ENCODE measurements at regions not wholly inside any gene's neighbourhood (a gene's known extent, or its start where the extent isn't known, plus 50 kb on each side); places are given as distances from the start of the nearest gene placed in this dataset.
"Not testable (repeated sequence)": the region's sequence is repeated elsewhere in the genome, so short reads cannot be mapped to it uniquely, and the experiment has no call there.

DNA sequence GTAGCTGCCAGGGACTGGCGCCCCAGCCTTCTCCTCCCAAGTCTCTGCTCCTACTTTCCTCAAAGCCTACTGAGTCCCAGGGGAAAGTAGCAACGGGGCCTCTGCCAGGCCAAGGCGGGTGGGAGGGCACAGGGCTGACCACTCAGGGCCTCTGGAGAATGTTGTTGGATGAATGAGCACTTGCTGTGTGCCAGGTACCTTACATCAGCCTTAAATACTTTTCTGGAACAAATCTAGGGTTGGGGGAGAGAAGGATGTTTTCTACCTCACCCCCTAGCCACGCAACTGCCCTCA, 119.3 kb upstream of the ZBTB40 start:
- DNase-seq (ENCODE audit: low spot score): no peak

DNA sequence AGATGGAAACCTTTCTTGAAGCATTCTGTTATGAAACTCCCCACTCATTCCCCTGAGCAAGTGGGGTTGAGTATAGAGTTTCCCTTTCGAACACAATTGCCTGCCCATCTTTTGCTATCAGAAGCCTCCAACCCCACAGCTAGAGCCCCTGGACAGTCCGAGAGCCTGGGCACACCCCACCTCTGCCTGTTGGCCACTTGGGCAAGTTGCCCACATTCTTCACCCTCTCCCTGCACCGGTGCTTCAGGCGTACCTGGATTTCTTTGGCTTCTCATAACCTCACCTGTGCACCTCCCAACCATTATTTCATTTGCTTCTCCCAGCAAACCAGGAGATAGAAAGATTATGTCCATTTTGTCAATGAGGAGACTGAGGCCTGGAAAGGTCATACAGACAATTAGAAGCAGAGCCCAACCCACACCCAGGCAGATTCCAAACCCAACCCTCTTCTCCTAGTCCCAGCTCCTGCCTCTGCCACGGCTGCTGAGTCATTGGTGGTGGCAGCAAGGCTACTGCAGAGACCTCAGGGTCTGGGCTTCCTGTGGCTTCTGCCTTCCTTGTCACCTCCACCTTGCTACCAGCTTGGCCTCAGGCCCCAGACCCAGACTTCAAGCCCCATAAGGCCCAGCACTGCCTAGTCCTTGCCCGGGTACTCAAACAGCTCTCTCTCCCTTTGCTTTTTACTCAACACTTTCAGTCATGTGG, 118.7 kb upstream of the ZBTB40 start:
- DNase-seq (ENCODE audit: low spot score): no peak

DNA sequence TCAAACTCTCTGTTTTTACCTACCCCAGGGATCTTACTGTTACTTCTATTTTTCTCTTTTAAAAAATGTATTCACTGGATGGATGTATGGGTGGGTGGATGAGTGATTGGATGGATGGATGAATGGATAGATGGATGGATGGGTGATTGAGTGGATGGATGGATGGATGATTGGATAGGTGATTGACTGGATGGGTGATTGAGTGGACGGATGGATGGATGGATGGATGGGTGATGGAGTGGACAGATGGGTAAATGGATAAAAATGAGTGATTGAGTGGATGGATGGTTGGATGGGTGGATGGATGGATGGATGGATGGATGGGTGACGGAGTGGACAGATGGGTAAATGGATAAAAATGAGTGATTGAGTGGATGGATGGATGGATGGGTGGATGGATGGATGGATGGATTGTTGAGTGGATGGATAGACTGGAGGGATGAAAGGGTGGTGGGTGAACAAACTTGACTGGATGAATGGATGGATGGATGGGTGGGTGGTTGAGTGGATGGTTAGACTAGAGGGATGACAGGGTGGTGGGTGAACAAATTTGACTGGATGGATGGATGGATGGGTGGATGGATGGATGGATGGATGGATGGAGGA, 118.0 kb upstream of the ZBTB40 start:
- DNase-seq (ENCODE audit: low spot score): no peak

DNA sequence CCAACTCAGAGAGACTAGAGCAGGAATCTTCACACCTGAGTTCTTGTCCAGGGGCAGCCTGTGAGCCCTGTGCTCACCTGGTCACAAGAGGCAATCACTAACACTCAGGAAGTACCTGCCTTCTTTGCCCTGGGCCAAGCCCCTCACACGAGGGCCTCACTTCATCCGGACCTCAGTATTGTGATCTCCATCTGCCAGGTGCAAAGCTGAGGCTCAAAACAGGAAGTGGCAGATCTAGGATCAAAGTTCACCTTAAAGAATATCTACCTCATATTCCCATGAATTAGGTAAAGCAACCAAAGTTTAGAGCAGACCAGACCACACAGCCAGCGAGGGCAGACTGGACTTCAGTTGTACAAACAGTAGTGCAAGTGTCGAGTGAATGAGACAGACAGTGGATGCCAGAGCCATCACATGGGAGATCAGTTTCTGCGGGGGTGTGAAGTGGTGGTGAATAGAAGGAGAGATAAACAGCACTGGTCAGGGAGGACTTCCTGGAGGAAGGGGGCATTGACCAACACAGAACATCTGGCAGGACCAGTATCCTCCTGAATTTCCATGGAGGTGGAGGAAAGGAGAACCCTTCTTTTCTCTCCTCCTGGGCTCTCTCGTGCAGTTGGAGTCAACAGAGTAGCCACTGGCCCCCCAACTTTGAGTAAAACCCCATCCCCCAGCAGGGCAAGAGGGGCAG, 116.6 kb upstream of the ZBTB40 start:
- no peak for DNase-seq (ENCODE audit: low spot score)

DNA sequence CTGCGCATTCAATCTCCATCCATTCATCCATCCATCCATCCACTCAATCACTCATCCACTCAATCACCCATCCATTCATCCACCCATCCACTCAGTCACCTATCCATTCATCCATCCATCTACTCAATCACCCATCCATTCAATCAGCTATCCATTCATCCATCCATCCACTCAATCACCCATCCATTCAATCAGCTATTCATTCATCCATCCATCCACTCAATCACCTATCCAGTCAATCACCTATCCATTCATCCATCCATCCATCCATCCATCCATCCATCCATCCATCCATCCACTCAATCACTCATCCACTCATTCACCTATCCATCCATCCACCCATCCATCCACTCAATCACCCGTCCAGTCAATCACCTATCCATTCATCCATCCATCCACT, 115.4 kb upstream of the ZBTB40 start:
- DNase-seq (ENCODE audit: low spot score): not testable (repeated sequence)

DNA sequence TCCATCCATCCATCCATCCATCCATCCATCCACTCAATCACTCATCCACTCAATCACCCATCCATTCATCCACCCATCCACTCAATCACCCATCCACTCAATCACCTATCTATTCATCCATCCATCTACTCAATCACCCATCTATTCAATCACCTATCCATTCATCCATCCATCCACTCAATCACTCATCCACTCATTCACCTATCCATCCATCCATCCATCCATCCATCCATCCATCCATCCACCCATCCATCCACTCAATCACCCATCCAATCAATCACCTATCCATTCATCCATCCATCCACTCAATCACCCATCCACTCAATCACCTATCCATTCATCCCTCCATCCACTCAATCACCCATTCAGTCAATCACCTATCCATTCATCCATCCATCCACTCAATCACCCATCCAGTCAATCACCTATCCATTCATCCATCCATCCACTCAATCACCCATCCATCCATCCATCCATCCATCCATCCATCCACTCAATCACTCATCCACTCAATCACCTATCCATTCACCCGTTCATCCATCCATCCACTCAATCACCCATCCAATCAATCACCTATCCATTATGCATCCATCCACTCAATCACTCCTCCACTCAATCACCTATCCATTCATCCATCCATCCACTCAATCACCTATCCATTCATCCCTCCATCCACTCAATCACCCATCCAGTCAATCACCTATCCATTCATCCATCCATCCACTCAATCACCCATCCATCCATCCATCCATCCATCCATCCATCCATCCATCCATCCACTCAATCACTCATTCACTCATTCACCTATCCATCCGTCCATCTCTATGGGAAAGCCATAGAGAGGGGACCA, 114.7 kb upstream of the ZBTB40 start:
- DNase-seq (ENCODE audit: low spot score): not testable (repeated sequence)

DNA sequence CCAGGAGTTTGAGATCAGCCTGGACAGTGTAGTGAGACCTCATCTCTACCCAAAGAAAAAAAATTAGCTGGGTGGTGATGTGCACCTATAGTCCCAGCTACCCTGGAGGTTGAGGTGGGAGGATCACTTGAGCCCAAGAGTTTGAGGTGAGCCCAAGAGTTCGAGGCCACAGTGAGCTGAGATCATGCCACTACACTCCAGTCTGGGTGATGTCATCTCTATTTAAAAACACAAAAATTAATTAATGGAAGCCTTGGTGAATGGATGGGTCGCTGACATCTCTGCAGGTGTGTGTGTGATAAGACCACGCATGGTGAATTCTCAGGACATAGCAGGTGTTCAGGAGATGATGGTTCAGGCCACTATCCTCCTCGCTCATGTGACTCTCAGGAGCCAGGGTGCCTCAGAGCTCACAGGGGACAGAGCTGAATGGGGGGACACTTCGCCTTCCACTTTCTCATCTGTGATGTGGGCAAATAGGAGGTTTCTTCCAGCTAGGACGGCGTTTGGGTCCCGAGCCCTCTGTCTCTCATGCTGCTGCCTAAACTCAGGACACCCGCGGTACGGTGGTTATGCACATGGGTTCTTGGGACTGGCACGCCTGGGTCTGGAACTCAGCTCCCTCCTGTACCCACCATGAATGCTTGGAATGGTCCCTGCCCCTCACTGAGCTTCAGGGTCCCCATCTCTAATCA, 113.4 kb upstream of the ZBTB40 start:
- no peak for DNase-seq (ENCODE audit: low spot score)

DNA sequence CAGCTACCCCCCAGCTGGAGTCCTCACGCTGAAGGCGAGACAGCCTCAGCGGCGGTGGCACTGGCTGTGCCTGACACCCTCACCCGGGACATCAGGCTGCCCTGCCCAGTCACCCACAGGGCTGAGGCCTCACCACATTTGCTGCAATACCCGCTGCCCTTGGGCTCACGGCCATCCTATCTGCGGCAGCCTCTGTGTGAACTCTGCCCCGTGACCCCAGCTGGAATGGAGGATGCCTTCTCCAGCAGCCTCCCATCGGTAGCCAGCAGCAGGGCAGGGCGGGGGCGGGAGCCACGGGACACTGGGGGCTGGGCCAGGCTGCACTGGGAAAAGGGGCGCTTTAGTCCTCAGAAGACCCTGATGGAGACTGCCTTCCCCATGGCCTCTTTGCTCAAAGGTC, 112.4 kb upstream of the ZBTB40 start:
- no peak for DNase-seq (ENCODE audit: low spot score)

DNA sequence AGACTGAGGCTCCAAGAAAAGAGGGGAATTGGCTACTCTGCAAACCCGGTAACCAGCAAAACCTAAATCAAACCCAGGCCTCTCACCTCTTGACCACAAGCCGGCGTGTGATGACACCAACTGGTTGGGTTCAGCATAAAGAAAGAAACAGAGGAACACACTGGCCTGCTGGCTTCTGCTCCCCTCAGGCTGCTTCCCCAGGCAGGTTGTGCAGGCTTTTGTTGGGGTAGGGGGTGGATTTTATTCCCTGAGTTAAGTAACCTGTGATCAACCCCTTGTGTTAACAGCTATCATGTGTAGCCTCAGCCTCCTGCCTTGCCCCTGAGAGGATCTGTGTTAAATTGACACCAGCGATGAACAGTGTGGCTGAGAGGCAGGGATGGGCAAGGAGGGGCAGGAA, 111.6 kb upstream of the ZBTB40 start:
- no peak for DNase-seq (ENCODE audit: low spot score)

DNA sequence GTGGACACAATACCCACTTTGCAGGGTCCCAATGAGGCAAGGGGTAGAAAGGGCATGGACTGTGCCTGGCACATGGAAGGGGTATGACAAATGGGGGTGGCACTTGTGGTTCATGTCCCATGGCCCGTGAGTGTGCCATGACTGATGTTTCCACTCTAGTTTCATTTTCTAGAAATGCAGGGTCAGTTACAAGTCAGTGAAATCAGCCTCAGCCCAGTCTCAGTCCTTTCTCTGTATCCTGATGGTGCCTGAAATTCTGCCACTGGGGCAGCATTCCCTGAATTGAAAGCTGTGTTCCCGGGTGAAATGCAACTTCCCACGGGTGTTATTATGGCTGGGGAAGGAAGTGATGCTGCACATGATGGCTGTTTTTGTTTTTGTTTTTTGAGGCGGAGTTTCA, 110.8 kb upstream of the ZBTB40 start:
- DNase-seq (ENCODE audit: low spot score): no peak

DNA sequence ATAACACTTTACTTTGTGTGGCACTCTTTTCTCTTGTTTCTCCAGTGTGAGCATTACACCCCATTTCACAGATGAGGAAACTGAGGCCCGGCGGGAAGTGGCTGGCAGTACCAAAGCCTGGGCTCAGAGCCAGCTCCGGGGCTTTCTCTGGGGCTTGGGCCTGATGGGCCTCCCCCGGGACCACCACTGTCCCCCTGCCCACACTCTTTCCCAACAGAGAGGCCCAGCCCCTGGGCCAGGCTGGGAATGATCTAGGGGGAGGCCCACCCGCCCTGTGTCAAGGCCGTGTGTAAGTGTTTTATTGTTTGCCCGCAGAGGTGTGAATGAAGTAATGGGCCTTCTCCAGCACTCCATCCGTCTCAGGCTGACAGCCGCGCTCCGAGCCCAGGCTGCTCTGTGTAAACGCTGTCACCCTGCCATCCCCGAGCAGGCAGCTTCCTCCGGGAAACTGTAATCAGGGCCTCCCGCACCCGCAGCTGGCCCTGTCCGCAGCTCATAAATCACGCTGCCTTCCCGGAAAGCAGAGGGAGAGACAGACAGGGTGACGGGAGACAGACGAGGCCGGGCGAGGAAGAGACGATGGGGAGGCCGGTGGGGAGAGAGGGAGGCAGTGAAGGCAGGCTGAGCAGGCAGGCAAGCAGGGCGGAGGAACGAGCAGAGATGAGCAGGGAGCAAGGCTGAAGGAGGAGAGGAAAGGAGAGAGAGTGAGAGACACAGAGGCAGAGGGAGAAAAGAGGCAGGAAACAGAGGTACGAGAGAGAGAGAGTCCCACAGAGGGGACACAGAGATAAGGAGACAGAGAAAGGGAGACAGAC, 109.7 kb upstream of the ZBTB40 start:
- DNase-seq (ENCODE audit: low spot score): no peak

DNA sequence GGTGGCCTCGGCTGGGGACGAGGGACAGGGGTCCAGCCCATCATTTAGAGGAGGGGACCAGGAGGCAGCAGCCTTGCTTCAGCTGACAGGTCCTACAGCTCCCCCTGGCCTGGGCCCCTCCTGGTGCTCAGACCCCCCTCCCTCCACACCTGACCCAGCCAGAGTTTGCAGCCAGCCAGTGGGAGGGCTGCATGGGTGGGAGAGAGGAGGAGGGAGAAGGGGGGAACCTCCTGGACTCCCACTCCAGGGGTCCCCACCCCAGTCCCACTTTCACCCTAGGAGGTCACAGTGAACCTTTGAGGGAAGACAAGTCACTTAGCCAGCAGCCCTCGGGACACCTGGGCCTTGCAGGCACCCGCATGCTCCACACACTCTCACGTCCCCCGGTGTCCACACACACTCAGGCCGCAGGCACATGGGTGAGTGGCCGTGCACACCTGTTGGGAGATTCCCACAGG, 108.9 kb upstream of the ZBTB40 start:
- DNase-seq (ENCODE audit: low spot score): no peak

DNA sequence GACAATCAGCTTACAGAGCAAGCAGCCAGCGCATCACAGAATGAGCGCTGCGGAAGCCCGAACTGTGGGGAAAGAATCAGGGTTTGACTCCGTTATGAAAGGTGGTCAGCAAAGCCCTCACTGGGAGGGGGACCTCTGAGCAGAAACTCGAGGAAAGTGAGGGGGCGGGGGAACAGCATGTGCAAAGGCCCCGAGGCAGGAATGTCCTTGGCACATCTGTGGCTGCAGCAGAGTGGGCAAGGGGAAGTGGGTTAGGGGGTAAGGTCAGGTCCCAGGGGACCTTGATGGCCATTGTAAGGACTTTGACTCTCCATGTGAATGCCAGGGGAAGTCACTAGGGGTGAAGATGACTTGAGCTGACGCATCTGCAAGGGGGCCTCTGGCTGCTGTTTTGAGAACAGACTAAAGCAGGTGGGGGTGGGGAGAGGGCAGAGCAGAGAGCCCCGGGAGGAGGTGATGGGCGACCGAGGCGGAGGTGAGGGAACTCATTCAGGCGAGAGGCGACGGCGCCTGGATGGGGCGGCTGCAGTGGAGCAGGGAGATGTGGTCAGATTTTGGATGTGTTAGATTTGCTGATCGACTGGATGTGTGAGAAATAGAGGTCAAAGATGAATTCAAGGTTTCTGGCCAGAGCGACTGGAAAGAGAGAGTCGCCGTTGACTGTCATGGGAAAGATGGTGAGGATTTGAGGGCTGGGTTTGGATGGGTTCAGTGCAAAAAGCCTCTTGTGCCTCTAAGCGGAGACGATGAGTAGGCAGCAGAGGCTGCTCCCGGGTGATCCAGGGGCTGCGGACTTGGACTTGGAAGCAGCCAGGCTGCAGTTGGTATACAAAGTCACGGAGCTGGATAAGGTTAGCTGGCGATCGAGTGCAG, 108.0 kb upstream of the ZBTB40 start:
- no peak for DNase-seq (ENCODE audit: low spot score)

DNA sequence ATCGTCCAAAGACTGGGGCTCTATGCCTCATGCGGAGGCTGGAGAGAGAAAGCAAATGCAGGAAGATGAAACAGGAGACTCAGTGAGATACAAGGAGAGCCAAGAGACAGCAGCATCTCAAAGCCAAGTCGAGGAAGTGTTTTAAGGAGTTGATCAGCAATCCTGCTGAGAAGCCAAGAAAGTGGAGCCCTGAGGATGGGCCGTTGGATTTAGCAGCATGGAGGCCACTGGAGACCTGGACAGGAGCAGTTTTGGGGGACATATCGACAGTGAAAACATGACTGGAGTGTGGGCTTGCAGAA, 107.4 kb upstream of the ZBTB40 start:
- DNase-seq (ENCODE audit: low spot score): no peak

DNA sequence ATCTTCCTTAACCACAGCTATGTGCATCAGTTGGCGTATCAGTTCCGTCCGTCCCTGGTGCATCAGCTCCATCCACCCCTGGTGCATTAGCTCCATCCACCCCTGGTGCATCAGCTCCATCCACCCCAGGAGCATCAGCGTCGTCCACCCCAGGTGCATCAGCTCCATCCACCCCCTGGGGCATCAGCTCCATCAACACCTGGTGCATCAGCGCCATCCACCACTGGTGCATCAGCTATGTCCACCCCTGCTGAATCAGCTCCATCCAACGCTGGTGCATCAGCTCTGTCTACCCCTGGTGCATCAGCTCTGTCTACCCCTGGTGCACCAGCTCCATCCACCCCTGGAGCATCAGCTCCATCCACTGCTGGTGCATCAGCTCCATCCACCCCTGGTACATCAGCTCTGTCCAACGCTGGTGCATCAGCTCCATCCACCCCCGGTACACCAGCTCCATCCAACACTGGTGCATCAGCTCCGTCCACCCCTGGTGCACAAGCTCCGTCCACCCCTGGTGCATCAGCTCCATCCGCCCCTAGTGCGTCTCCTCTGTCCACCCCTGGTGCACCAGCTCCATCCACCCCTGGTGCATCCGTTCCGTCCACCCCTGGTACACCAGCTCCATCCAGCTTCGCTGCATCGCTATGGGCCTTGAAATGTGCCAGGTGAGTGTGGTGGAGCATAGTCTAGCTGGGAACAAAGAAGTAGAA, 106.6 kb upstream of the ZBTB40 start:
- DNase-seq (ENCODE audit: low spot score): no peak

DNA sequence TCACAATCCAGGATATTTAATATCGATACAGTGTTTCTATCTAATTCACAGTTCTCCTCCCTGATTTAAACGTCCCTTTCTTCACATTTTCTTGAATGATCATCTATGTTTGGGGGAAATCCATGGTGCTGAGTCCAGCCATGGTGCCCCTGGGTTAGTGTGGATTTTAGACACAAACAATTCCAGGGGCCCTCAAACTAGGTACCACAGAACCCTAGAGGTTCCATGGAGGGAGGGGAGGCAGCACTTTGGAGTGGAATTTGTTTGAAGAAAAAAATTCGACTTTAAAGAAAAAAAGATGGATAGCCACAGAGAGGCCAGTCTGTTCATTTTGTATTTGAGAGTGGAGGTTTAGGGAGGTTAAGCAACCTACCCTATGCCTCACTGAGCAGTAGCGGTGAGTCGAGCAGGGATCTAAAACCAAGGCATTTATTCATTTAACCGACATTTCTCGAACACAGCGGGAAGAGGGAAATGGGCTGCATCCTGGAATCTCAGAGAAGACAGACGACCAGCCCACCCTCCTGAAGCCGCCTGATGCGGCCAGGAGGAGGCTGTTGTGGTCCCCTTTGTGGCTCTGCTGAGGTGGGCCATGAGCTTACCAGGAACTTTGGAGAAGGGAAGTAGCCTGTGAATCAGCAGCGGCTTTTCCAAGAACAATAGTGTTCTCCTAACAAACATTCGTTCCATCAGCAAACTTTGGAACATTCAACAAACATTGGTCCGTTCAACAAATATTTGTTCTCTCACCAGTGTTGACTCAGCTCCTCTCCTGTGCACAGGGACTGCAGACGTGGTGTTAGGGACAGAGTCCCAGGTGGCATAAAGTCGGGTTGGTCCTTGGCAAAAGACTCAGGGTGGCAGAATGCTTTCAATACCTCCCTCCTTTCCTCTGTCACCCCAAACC, 103.5 kb upstream of the ZBTB40 start:
- DNase-seq (ENCODE audit: low spot score): no peak

DNA sequence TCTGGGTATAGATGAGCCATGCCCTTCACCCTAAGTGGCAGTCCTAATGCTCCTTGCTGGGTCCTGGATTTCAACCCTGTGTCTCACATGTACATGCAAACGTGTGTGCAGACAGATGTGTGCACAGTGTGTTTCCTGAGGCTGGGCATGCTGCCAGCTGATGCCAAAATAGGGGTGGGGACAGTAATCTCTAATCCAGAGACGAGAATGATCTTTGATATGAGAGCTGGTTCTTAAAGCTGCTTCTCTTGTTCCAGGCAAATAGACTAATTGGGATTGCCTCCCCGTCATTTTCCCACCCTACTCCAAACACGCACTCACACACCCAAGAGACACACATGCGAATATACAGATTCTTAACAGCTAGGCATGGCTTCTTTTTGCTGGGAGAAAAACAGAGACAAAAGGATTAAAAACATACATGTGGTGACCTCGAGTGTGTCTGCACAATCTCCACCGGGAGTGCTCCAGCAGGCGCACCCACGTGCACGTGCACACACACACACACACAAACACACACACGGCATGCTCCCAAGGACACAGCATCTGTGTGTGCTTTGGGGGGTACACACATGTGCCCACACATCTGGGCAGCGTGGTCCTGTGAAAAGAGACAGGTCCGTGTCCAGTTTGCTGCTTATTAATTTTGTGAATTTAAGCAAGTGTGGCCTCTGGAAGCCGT, 102.1 kb upstream of the ZBTB40 start:
- no peak for DNase-seq (ENCODE audit: low spot score)
